H1 (cell line): ENCODE measurements at regions not wholly inside any gene's neighbourhood (a gene's known extent, or its start where the extent isn't known, plus 50 kb on each side); places are given as distances from the start of the nearest gene placed in this dataset.

Experiments used
- CTCF ChIA-PET: fragments of 300-600 bp; sonication (Branson Sonifier 250); formaldehyde crosslinking; loops from one replicate; lab custom pipeline; 2021; ENCODE audit not compliant: partially characterized antibody; lab: Charles Lee
- POLR2A ChIA-PET: fragments of 300-600 bp; sonication (Branson Sonifier 250); formaldehyde crosslinking; loops from one replicate; lab custom pipeline; 2021; ENCODE audit warnings: inconsistent platforms; ENCODE audit not compliant: partially characterized antibody; lab: Charles Lee
- DNase-seq, 2 experiments: peaks; one replicate each; pipeline versions ENCODE4 v3.0.0 to v3.0.0-alpha.2; 2010 to 2022; ENCODE audit warnings: low spot score in 2 of 2, low read depth in 1 of 2, mixed read lengths in 1 of 2
- FAIRE-seq: peaks from 2 replicates; lab custom pipeline; 2011; peaks lifted over from hg19 to GRCh38; lab: Jason Lieb, UNC
- H2AFZ ChIP-seq: 2 replicates; pipeline ENCODE4 v1.8.1; 2012; ENCODE audit warnings: low read length, inconsistent platforms
- H2AK5ac ChIP-seq: 2 replicates; pipeline ENCODE4 v1.6.1; 2013; ENCODE audit warnings: low read depth, low read length
- H2BK120ac ChIP-seq: replicated peaks from 2 replicates; pipeline ENCODE3; 2013; ENCODE audit warnings: low read depth, low read length, inconsistent platforms
- H2BK12ac ChIP-seq: 2 replicates; pipeline ENCODE4 v1.6.1; 2013; ENCODE audit warnings: low read depth, low read length
- H2BK15ac ChIP-seq: 2 replicates; pipeline ENCODE4 v1.6.1; 2013; ENCODE audit warnings: low read length
- H2BK20ac ChIP-seq: 2 replicates; pipeline ENCODE4 v1.6.1; 2013; ENCODE audit warnings: low read length
- H2BK5ac ChIP-seq: 2 replicates; pipeline ENCODE4 v1.6.1; 2013; ENCODE audit warnings: low read depth, low read length
- H3K14ac ChIP-seq: 2 replicates; pipeline ENCODE4 v1.6.1; 2013; ENCODE audit warnings: inconsistent platforms; ENCODE audit not compliant: insufficient read length
- H3K18ac ChIP-seq: 2 replicates; pipeline ENCODE4 v1.6.1; 2013; ENCODE audit warnings: low read length; ENCODE audit errors: extremely low read depth
- H3K23ac ChIP-seq: 2 replicates; pipeline ENCODE4 v1.6.1; 2013; ENCODE audit warnings: inconsistent platforms; ENCODE audit not compliant: insufficient read length
- H3K23me2 ChIP-seq: 2 replicates; pipeline ENCODE4 v1.6.1; 2013; ENCODE audit warnings: low read depth, low read length
- H3K27ac ChIP-seq: 2 replicates; pipeline ENCODE4 v1.6.1; 2011; ENCODE audit warnings: low read depth, low read length, inconsistent platforms
- H3K27me3 ChIP-seq, 4 experiments: replicated peaks in 1 of 4; 1 replicate in 1 of 4; 2 replicates in 3 of 4; pipeline versions ENCODE4 v1.6.1 to v1.8.1; 2011 to 2013; ENCODE audit warnings: low read length in 3 of 4, mild to moderate bottlenecking in 3 of 4, inconsistent platforms in 2 of 4, mixed read lengths in 2 of 4, moderate library complexity in 1 of 4; ENCODE audit not compliant: control insufficient read depth in 3 of 4, insufficient read depth in 3 of 4; ENCODE audit errors: extremely low read depth in 1 of 4
- H3K36me3 ChIP-seq, 4 experiments: 2 replicates each; pipeline versions ENCODE4 v1.6.1 to v1.8.1; 2011 to 2013; ENCODE audit warnings: mild to moderate bottlenecking in 4 of 4, low read length in 3 of 4, moderate library complexity in 2 of 4, control low read depth in 1 of 4, inconsistent platforms in 1 of 4; ENCODE audit not compliant: insufficient read depth in 4 of 4, control insufficient read depth in 2 of 4
- H3K4ac ChIP-seq: replicated peaks from 2 replicates; pipeline ENCODE3; 2013; ENCODE audit warnings: low read length, low read depth, mixed read lengths, inconsistent platforms; ENCODE audit not compliant: insufficient read length
- H3K4me1 ChIP-seq, 4 experiments: replicated peaks in 1 of 4; 1 replicate in 1 of 4; 2 replicates in 3 of 4; pipeline versions ENCODE4 v1.6.1 to v1.8.1; 2011 to 2013; ENCODE audit warnings: low read length in 3 of 4, inconsistent platforms in 2 of 4, mixed read lengths in 1 of 4; ENCODE audit not compliant: insufficient read depth in 4 of 4, control insufficient read depth in 3 of 4
- H3K4me2 ChIP-seq, 2 experiments: 2 replicates each; pipeline versions ENCODE4 v1.6.1 to v1.8.1; 2011 to 2013; ENCODE audit warnings: low read depth in 2 of 2, low read length in 2 of 2, control low read depth in 1 of 2, inconsistent platforms in 1 of 2, mild to moderate bottlenecking in 1 of 2; ENCODE audit not compliant: insufficient read depth in 1 of 2
- H3K4me3 ChIP-seq, 4 experiments: fragments of 200-600, 300-600 bp in 1 of 4; sonication (generic), shearing (Covaris generic), sonication (Bioruptor Twin) in 1 of 4; 2 replicates each; pipeline versions ENCODE4 v1.5.1 to v1.8.1; 2011 to 2016; ENCODE audit warnings: low read length in 4 of 4, low read depth in 3 of 4, control low read depth in 2 of 4, inconsistent platforms in 2 of 4, mild to moderate bottlenecking in 2 of 4, mixed read lengths in 1 of 4, moderate library complexity in 1 of 4; ENCODE audit not compliant: insufficient read depth in 2 of 4; ENCODE audit errors: extremely low read depth in 1 of 4
- H3K56ac ChIP-seq: replicated peaks from 2 replicates; pipeline ENCODE3; 2013; ENCODE audit warnings: low read depth, mild to moderate bottlenecking, mixed read lengths, low read length, inconsistent platforms; ENCODE audit not compliant: insufficient read length
- H3K79me1 ChIP-seq: 2 replicates; pipeline ENCODE4 v1.6.1; 2013; ENCODE audit warnings: low read depth, low read length, control low read depth
- H3K79me2 ChIP-seq, 2 experiments: 2 replicates each; pipeline versions ENCODE4 v1.6.1 to v1.8.1; 2012 to 2013; ENCODE audit warnings: low read length in 2 of 2, mild to moderate bottlenecking in 2 of 2, inconsistent platforms in 1 of 2; ENCODE audit not compliant: insufficient read depth in 2 of 2, control insufficient read depth in 1 of 2
- H3K9ac ChIP-seq, 4 experiments: replicated peaks in 1 of 4; 1 replicate in 1 of 4; 2 replicates in 3 of 4; pipeline versions ENCODE4 v1.6.1 to v1.8.1; 2011 to 2013; ENCODE audit warnings: low read depth in 3 of 4, low read length in 3 of 4, control low read depth in 2 of 4, mild to moderate bottlenecking in 2 of 4, moderate library complexity in 2 of 4, inconsistent platforms in 1 of 4; ENCODE audit errors: extremely low read depth in 1 of 4
- H3K9me3 ChIP-seq, 2 experiments: 2 replicates each; pipeline versions ENCODE4 v1.6.1 to v1.8.1; 2012 to 2013; ENCODE audit warnings: mild to moderate bottlenecking in 2 of 2, moderate library complexity in 2 of 2, control low read depth in 1 of 2, inconsistent platforms in 1 of 2, low read depth in 1 of 2, low read length in 1 of 2, mixed read lengths in 1 of 2; ENCODE audit not compliant: insufficient read depth in 2 of 2
- H4K20me1 ChIP-seq, 2 experiments: replicated peaks in 1 of 2; 2 replicates each; pipeline versions ENCODE3 to v1.8.1; 2011 to 2013; ENCODE audit warnings: inconsistent platforms in 2 of 2, low read length in 2 of 2, mild to moderate bottlenecking in 1 of 2; ENCODE audit not compliant: insufficient read depth in 2 of 2, control insufficient read depth in 1 of 2
- H4K5ac ChIP-seq: 2 replicates; pipeline ENCODE4 v1.6.1; 2013; ENCODE audit warnings: low read length, low read depth, mixed read lengths, inconsistent platforms; ENCODE audit not compliant: insufficient read length
- H4K8ac ChIP-seq: 2 replicates; pipeline ENCODE4 v1.8.0; 2013; ENCODE audit warnings: mild to moderate bottlenecking, moderate library complexity, low read length, inconsistent platforms; ENCODE audit not compliant: insufficient read depth; ENCODE audit errors: extremely low read depth
- H4K91ac ChIP-seq: replicated peaks from 2 replicates; pipeline ENCODE3; 2013; ENCODE audit warnings: low read length, mixed read lengths, inconsistent platforms; ENCODE audit not compliant: insufficient read length
- POLR2A ChIP-seq, 2 experiments: IDR thresholded peaks; 1 replicate in 1 of 2; 2 replicates in 1 of 2; pipeline ENCODE4 v1.6.1; 2011; ENCODE audit warnings: low read depth in 2 of 2, low read length in 2 of 2, mild to moderate bottlenecking in 2 of 2; ENCODE audit errors: control extremely low read depth in 1 of 2
- whole genome bisulfite sequencing, 2 experiments: shearing (Covaris generic) in 1 of 2; methylation state at CpG; one replicate each; pipeline versions ENCODE4 v1.1.6 to v1.1.7; 2013 to 2015; ENCODE audit warnings: low lambda C conversion rate in 2 of 2, mixed read lengths in 2 of 2, inconsistent platforms in 1 of 2, low coverage in 1 of 2, missing lambda C conversion rate in 1 of 2; ENCODE audit not compliant: insufficient replicate concordance in 2 of 2, insufficient coverage in 1 of 2, insufficient read length in 1 of 2; ENCODE audit errors: extremely low coverage in 1 of 2, missing lambda C conversion rate in 1 of 2; 5-methylcytosine and 5-hydroxymethylcytosine counted together

DNA sequence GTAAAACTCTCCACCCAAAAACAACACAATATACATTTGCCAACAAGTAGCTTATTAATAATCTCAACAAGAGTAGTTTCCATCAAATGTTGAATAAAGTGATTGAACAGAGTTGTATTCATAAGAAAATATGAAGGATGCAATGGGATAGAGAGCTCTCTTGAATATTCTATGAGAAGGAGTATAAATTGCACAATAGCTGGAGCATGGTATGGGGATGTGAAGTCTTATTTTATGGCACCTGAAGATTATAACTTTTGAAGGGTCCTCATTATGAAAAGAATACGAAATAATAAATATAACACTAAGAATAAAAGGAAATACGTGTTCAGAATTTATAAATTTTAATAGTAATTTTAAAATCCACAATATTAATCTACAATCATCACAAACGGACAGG lies 1415.1 kb downstream of the KCNT2 start:
- no peak for TF ChIP-seq POLR2A (IDR thresholded peaks at IDR 0.05; ENCODE audit: control extremely low read depth in 1 of 2, low read depth in 2 of 2, low read length in 2 of 2)
- no peak for FAIRE-seq
- CTCF ChIA-PET, result no interaction called here

More for the DNA sequence above, 1415.1 kb downstream of the KCNT2 start:
- Histone ChIP-seq H4K20me1 (no peaks in the 10 kb centered on the region), H3K79me2 (no peaks in the 10 kb centered on the region), H2BK120ac (no peak overlapping the region), H4K5ac (no peak overlapping the region), H3K23ac (no peak overlapping the region), H3K79me1 (no peaks in the 10 kb centered on the region), H2AK5ac (no peak overlapping the region), H2BK5ac (no peak overlapping the region), H3K4me2 (no peak overlapping the region), H3K4ac (no peak overlapping the region), H3K36me3 (no peaks in the 10 kb centered on the region), H2BK15ac (no peak overlapping the region), H2BK12ac (no peak overlapping the region), H3K4me1 (peaks cover 0 to under 1% (median 0%) of the 10 kb centered on the region in 4 experiments; a peak in 1 of 7 replicates), H3K9ac (no peak overlapping the region), H3K18ac (no peak overlapping the region), H4K91ac (no peak overlapping the region), H3K23me2 (no peaks in the 10 kb centered on the region), H3K27ac (no peak overlapping the region), H3K9me3 (no peaks in the 10 kb centered on the region), H4K8ac (no peak overlapping the region), H3K4me3 (no peak overlapping the region), H2BK20ac (no peak overlapping the region), H3K27me3 (no peaks in the 10 kb centered on the region), H3K56ac (no peak overlapping the region), H3K14ac (no peak overlapping the region), H2AFZ (no peak overlapping the region)
- 89% methylated on average over 3 of the region's 3 CpGs; no CpG with 5 or more reads in 1 of the 2 experiments for WGBS, 2 experiments
- no peak for DNase-seq
- POLR2A ChIA-PET, result no interaction called here
